Liver (tissue), 8 donors: ENCODE measurements at regions not wholly inside any gene's neighbourhood (a gene's known extent, or its start where the extent isn't known, plus 50 kb on each side); places are given as distances from the start of the nearest gene placed in this dataset.

Experiments
- DNase-seq: peaks from one replicate; pipeline ENCODE4 v3.0.0-alpha.2; 2017; ENCODE audit warnings: low spot score
- H3K27ac ChIP-seq, 2 donors: one replicate each; pipeline ENCODE4 v1.7.0; 2013; ENCODE audit warnings: inconsistent platforms in 2 of 2, low read length in 2 of 2, control low read depth in 1 of 2, low read depth in 1 of 2, mild to moderate bottlenecking in 1 of 2
- H3K27me3 ChIP-seq, 4 donors: one replicate each; pipeline versions ENCODE4 v1.6.1 to v1.7.0; 2013; ENCODE audit warnings: low read length in 3 of 4, inconsistent platforms in 1 of 4, mild to moderate bottlenecking in 1 of 4, moderate library complexity in 1 of 4; ENCODE audit not compliant: control insufficient read depth in 4 of 4, insufficient read depth in 4 of 4
- H3K36me3 ChIP-seq, 4 donors: one replicate each; pipeline versions ENCODE4 v1.6.1 to v1.7.0; 2013; ENCODE audit warnings: low read length in 3 of 4, mild to moderate bottlenecking in 3 of 4, low read depth in 1 of 4, moderate library complexity in 1 of 4; ENCODE audit not compliant: control insufficient read depth in 4 of 4, insufficient read depth in 3 of 4
- H3K4me1 ChIP-seq, 4 donors: one replicate each; pipeline versions ENCODE4 v1.6.1 to v1.7.0; 2013; ENCODE audit warnings: low read length in 3 of 4, mild to moderate bottlenecking in 3 of 4, moderate library complexity in 1 of 4; ENCODE audit not compliant: control insufficient read depth in 4 of 4, insufficient read depth in 4 of 4
- H3K4me3 ChIP-seq, 3 donors: one replicate each; pipeline versions ENCODE4 v1.6.1 to v1.7.0; 2013; ENCODE audit warnings: low read length in 3 of 3, control low read depth in 1 of 3, low read depth in 1 of 3, mild to moderate bottlenecking in 1 of 3
- H3K9ac ChIP-seq, 2 donors: one replicate each; pipeline ENCODE4 v1.7.0; 2013; ENCODE audit warnings: low read length in 2 of 2, mild to moderate bottlenecking in 2 of 2, moderate library complexity in 2 of 2, control low read depth in 1 of 2, low read depth in 1 of 2
- H3K9me3 ChIP-seq, 4 donors: one replicate each; pipeline versions ENCODE4 v1.6.1 to v1.7.0; 2013; ENCODE audit warnings: low read length in 3 of 4; ENCODE audit not compliant: control insufficient read depth in 4 of 4
- EGR1 ChIP-seq, 2 donors: IDR thresholded peaks; 2 replicates each; pipeline ENCODE4 v1.6.1; 2016 to 2018; ENCODE audit warnings: antibody characterized with exemption in 2 of 2, low read depth in 2 of 2
- FOXA1 ChIP-seq: IDR thresholded peaks from 2 replicates; pipeline ENCODE4 v1.6.1; 2016; ENCODE audit warnings: antibody characterized with exemption
- FOXA2 ChIP-seq: IDR thresholded peaks from 2 replicates; pipeline ENCODE4 v1.6.1; 2016; ENCODE audit warnings: antibody characterized with exemption
- GABPA ChIP-seq, 2 donors: IDR thresholded peaks in 1 of 2; conservative IDR thresholded peaks in 1 of 2; 2 replicates each; pipeline ENCODE4 v1.6.1; 2016; ENCODE audit warnings: antibody characterized with exemption in 2 of 2, mild to moderate bottlenecking in 1 of 2, moderate library complexity in 1 of 2
- HNF4A ChIP-seq, 2 donors: conservative IDR thresholded peaks; 2 replicates each; pipeline ENCODE4 v1.6.1; 2016; ENCODE audit warnings: antibody characterized with exemption in 2 of 2, mild to moderate bottlenecking in 2 of 2
- HNF4G ChIP-seq: IDR thresholded peaks from 2 replicates; pipeline ENCODE4 v1.6.1; 2016; ENCODE audit warnings: antibody characterized with exemption
- JUND ChIP-seq, 2 donors: IDR thresholded peaks; 2 replicates each; pipeline ENCODE4 v1.6.1; 2016; ENCODE audit warnings: antibody characterized with exemption in 2 of 2
- NR2F2 ChIP-seq: IDR thresholded peaks from 2 replicates; pipeline ENCODE4 v1.6.1; 2016; ENCODE audit warnings: antibody characterized with exemption
- RAD21 ChIP-seq, 2 donors: IDR thresholded peaks; 2 replicates each; pipeline ENCODE4 v1.6.1; 2016; ENCODE audit warnings: antibody characterized with exemption in 2 of 2, mild to moderate bottlenecking in 2 of 2
- RXRA ChIP-seq, 2 donors: IDR thresholded peaks; 2 replicates each; pipeline ENCODE4 v1.6.1; 2017 to 2018; ENCODE audit warnings: antibody characterized with exemption in 2 of 2, mild to moderate bottlenecking in 1 of 2
- SP1 ChIP-seq: IDR thresholded peaks from 2 replicates; pipeline ENCODE4 v1.6.1; 2018; ENCODE audit warnings: antibody characterized with exemption, mild to moderate bottlenecking
- TAF1 ChIP-seq: conservative IDR thresholded peaks from 2 replicates; pipeline ENCODE4 v1.6.1; 2016; ENCODE audit warnings: antibody characterized with exemption, mild to moderate bottlenecking
- YY1 ChIP-seq: IDR thresholded peaks from 2 replicates; pipeline ENCODE4 v1.6.1; 2016; ENCODE audit warnings: antibody characterized with exemption, mild to moderate bottlenecking
- WGBS: extraction: QIAGEN DNeasy Blood & Tissue Kit; methylation state at CpG from one replicate; pipeline ENCODE4 v1.1.7; 2013; 5-methylcytosine and 5-hydroxymethylcytosine counted together
- TF ChIP-seq, protein P1 (sequence below): fragments of 150-350 bp; IDR thresholded peaks from 2 replicates; pipeline ENCODE4 v1.5.1; 2017; ENCODE audit warnings: improper control_type of control experiment, low read depth, low read length; ENCODE audit not compliant: missing input control
- TF ChIP-seq, protein P2 (sequence below): IDR thresholded peaks from 2 replicates; pipeline ENCODE4 v1.6.1; 2016; ENCODE audit warnings: antibody characterized with exemption
- TF ChIP-seq, protein P3 (sequence below): IDR thresholded peaks from 2 replicates; pipeline ENCODE4 v1.6.1; 2016; ENCODE audit warnings: antibody characterized with exemption, mild to moderate bottlenecking
- TF ChIP-seq, protein P4 (sequence below): IDR thresholded peaks from 2 replicates; pipeline ENCODE4 v1.6.1; 2016; ENCODE audit warnings: antibody characterized with exemption
- TF ChIP-seq, protein P5 (sequence below): IDR thresholded peaks from 2 replicates; pipeline ENCODE4 v1.6.1; 2016; ENCODE audit warnings: antibody characterized with exemption
- donor health status: healthy.
- donor health status: healthy.
- donor health status: healthy.
- donor health status: healthy.
- donor health status: healthy.

DNA sequence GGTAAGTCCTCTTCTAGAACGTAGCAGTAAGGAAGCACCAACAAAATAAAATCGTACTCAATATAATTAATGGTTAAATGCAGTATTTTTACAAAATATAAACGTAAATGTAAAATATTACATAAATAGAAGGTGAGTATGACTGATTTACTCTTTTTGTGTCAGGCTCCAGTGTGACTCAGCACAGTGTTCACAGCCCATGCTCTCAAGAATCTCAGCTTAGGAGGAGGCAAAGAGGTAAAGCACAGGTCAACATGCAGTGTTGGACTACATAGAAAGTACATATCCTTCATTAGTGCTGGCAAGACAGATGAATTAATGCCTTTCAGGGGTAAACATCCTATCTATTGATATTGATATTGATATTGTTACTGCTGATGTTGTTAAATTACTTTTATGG is 2050.6 kb upstream of the RAG2 start (continued):
- TF ChIP-seq, protein P1, sequence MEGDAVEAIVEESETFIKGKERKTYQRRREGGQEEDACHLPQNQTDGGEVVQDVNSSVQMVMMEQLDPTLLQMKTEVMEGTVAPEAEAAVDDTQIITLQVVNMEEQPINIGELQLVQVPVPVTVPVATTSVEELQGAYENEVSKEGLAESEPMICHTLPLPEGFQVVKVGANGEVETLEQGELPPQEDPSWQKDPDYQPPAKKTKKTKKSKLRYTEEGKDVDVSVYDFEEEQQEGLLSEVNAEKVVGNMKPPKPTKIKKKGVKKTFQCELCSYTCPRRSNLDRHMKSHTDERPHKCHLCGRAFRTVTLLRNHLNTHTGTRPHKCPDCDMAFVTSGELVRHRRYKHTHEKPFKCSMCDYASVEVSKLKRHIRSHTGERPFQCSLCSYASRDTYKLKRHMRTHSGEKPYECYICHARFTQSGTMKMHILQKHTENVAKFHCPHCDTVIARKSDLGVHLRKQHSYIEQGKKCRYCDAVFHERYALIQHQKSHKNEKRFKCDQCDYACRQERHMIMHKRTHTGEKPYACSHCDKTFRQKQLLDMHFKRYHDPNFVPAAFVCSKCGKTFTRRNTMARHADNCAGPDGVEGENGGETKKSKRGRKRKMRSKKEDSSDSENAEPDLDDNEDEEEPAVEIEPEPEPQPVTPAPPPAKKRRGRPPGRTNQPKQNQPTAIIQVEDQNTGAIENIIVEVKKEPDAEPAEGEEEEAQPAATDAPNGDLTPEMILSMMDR: no peak
- TF ChIP-seq TAF1 (no peak), JUND (IDR thresholded peaks at IDR 0.05) (no peak), HNF4G (no peak)
- TF ChIP-seq, protein P2, sequence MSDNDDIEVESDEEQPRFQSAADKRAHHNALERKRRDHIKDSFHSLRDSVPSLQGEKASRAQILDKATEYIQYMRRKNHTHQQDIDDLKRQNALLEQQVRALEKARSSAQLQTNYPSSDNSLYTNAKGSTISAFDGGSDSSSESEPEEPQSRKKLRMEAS: no peak

DNA sequence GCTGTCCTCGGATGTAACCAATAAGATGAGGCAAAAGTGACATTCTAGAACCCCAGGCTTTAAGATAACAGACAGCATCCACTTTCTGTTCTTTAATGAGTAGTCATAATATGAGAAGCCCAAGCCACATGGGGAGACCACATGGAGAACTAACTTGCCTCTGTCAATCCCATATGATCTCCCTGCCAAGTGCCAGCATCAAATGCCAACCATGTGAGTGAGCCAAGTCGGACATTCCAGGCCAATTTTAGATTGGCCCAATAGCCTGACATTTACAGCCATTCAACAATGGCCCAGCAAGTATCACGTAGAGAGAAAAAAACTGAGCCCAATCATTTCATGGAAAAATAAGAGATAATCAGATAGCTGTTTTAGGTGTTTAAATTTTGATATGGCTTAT is 2048.3 kb upstream of the RAG2 start:
- H3K4me1 ChIP-seq: peaks cover 0 to 2% (median under 1%) of the 10 kb centered on the region in 4 donors
- H3K9ac ChIP-seq: no peak overlapping the region
- TF ChIP-seq, protein P2: no peak
- no peak for TF ChIP-seq RXRA (IDR thresholded peaks at IDR 0.05)
- no peak for TF ChIP-seq YY1
- TF ChIP-seq TAF1: no peak
- no peaks in the 10 kb centered on the region for H3K36me3 ChIP-seq
- WGBS: 56% methylated on average over 3 of the region's 3 CpGs
- no peak for DNase-seq
- H3K4me3 ChIP-seq: no peak overlapping the region
- peaks cover 0 to 3% (median 0%) of the 10 kb centered on the region in 4 donors for H3K9me3 ChIP-seq
- no peak overlapping the region for H3K27ac ChIP-seq
- no peaks in the 10 kb centered on the region for H3K27me3 ChIP-seq

DNA sequence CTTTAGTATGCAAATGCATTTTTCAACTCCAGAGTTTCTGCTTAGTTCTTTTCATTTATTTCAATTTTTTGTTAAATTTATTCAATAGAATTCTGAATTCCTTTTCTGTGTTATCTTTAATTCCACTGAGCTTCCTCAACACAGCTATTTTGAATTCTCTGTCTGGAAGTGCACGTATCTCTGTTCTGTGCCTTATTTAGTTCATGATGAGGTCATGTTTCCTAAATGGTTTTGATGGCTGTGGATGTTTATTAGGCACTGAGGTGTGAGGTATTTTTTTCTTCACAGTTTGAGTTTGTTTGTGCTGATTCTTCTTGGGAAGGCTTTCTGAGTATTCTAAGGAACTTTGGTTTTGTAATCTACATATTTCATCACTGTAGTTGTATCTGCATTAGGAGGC is 2042.8 kb upstream of the RAG2 start:
- Histone ChIP-seq H3K4me1 (no peaks in the 10 kb centered on the region), H3K4me3 (no peak overlapping the region), H3K9ac (no peak overlapping the region), H3K27ac (no peak overlapping the region), H3K9me3 (peaks cover 0 to 3% (median 0%) of the 10 kb centered on the region in 4 donors), H3K27me3 (no peaks in the 10 kb centered on the region), H3K36me3 (no peaks in the 10 kb centered on the region)
- WGBS: 68% methylated on average over 1 of the region's 1 CpG
- no peak for DNase-seq
- TF ChIP-seq RAD21 (IDR thresholded peaks at IDR 0.05) (no peak), RXRA (IDR thresholded peaks at IDR 0.05) (no peak), NR2F2 (no peak), HNF4G (no peak), FOXA2 (no peak), SP1 (no peak), FOXA1 (no peak), HNF4A (conservative IDR thresholded peaks at IDR 0.05) (no peak), GABPA (IDR thresholded peaks at IDR 0.05 in 1 of 2, conservative IDR thresholded peaks at IDR 0.05 in 1 of 2) (no peak), EGR1 (IDR thresholded peaks at IDR 0.05; ENCODE audit: low read depth in 2 of 2) (no peak), YY1 (no peak)
- TF ChIP-seq, protein P3, sequence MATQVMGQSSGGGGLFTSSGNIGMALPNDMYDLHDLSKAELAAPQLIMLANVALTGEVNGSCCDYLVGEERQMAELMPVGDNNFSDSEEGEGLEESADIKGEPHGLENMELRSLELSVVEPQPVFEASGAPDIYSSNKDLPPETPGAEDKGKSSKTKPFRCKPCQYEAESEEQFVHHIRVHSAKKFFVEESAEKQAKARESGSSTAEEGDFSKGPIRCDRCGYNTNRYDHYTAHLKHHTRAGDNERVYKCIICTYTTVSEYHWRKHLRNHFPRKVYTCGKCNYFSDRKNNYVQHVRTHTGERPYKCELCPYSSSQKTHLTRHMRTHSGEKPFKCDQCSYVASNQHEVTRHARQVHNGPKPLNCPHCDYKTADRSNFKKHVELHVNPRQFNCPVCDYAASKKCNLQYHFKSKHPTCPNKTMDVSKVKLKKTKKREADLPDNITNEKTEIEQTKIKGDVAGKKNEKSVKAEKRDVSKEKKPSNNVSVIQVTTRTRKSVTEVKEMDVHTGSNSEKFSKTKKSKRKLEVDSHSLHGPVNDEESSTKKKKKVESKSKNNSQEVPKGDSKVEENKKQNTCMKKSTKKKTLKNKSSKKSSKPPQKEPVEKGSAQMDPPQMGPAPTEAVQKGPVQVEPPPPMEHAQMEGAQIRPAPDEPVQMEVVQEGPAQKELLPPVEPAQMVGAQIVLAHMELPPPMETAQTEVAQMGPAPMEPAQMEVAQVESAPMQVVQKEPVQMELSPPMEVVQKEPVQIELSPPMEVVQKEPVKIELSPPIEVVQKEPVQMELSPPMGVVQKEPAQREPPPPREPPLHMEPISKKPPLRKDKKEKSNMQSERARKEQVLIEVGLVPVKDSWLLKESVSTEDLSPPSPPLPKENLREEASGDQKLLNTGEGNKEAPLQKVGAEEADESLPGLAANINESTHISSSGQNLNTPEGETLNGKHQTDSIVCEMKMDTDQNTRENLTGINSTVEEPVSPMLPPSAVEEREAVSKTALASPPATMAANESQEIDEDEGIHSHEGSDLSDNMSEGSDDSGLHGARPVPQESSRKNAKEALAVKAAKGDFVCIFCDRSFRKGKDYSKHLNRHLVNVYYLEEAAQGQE: no peak
- TF ChIP-seq, protein P2: no peak
- TF ChIP-seq, protein P4, sequence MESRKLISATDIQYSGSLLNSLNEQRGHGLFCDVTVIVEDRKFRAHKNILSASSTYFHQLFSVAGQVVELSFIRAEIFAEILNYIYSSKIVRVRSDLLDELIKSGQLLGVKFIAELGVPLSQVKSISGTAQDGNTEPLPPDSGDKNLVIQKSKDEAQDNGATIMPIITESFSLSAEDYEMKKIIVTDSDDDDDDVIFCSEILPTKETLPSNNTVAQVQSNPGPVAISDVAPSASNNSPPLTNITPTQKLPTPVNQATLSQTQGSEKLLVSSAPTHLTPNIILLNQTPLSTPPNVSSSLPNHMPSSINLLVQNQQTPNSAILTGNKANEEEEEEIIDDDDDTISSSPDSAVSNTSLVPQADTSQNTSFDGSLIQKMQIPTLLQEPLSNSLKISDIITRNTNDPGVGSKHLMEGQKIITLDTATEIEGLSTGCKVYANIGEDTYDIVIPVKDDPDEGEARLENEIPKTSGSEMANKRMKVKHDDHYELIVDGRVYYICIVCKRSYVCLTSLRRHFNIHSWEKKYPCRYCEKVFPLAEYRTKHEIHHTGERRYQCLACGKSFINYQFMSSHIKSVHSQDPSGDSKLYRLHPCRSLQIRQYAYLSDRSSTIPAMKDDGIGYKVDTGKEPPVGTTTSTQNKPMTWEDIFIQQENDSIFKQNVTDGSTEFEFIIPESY: no peak
- TF ChIP-seq, protein P5, sequence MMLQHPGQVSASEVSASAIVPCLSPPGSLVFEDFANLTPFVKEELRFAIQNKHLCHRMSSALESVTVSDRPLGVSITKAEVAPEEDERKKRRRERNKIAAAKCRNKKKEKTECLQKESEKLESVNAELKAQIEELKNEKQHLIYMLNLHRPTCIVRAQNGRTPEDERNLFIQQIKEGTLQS: no peak
- TF ChIP-seq, protein P1: no peak
